Glomerular visceral epithelial cell (primary cell): ENCODE measurements at regions not wholly inside any gene's neighbourhood (a gene's known extent, or its start where the extent isn't known, plus 50 kb on each side); places are given as distances from the start of the nearest gene placed in this dataset.
"Not testable (repeated sequence)": the region's sequence is repeated elsewhere in the genome, so short reads cannot be mapped to it uniquely, and the experiment has no call there.

Source experiments
- DNase-seq: peaks from one replicate; pipeline ENCODE4 v3.0.0-alpha.2; 2016; ENCODE audit errors: extremely low spot score

GRCh38 chr4:111031001-111031579, 408.2 kb upstream of the PITX2 start:
- no peak for DNase-seq

GRCh38 chr4:111031596-111031995, 408.7 kb upstream of the PITX2 start:
- DNase-seq = no peak

- DNase-seq = no peak
Measured at GRCh38 chr4:111037591-111038360, 414.9 kb upstream of the PITX2 start.

GRCh38 chr4:111040904-111041303, 418.0 kb upstream of the PITX2 start:
- DNase-seq = no peak

- DNase-seq = no peak
Measured at GRCh38 chr4:111043286-111043685, 420.4 kb upstream of the PITX2 start.

- no peak for DNase-seq
Measured at GRCh38 chr4:111045992-111046391, 423.1 kb upstream of the PITX2 start.

GRCh38 chr4:111046811-111047210, 423.9 kb upstream of the PITX2 start:
- DNase-seq = peak; percentile 83

GRCh38 chr4:111048316-111048715, 425.4 kb upstream of the PITX2 start:
- DNase-seq = peak; percentile 70

GRCh38 chr4:111064342-111064993, 441.6 kb upstream of the PITX2 start:
- peak; percentile 99 for DNase-seq

GRCh38 chr4:111066001-111066400, 443.1 kb upstream of the PITX2 start:
- DNase-seq = peak; percentile 71

- peak; percentile 25 for DNase-seq
Measured at GRCh38 chr4:111066447-111066846, 443.6 kb upstream of the PITX2 start.

- peak; percentile 63 for DNase-seq
Measured at GRCh38 chr4:111066887-111067286, 444.0 kb upstream of the PITX2 start.

GRCh38 chr4:111068883-111069282, 446.0 kb upstream of the PITX2 start:
- DNase-seq = no peak

- no peak for DNase-seq
Measured at GRCh38 chr4:111070390-111070789, 447.5 kb upstream of the PITX2 start.

- no peak for DNase-seq
Measured at GRCh38 chr4:111074523-111075114, 451.7 kb upstream of the PITX2 start.

- not testable (repeated sequence) for DNase-seq
Measured at GRCh38 chr4:111076299-111076698, 453.4 kb upstream of the PITX2 start.

- DNase-seq = no peak
Measured at GRCh38 chr4:111108153-111108552, 485.3 kb upstream of the PITX2 start.

GRCh38 chr4:111113591-111113990, 490.7 kb upstream of the PITX2 start:
- DNase-seq = no peak

- DNase-seq = no peak
Measured at GRCh38 chr4:111115881-111116280, 493.0 kb upstream of the PITX2 start.

GRCh38 chr4:111120191-111120590, 497.3 kb upstream of the PITX2 start:
- DNase-seq = no peak

- no peak for DNase-seq
Measured at GRCh38 chr4:111126340-111126739, 503.5 kb upstream of the PITX2 start.

GRCh38 chr4:111127841-111128240, 505.0 kb upstream of the PITX2 start:
- no peak for DNase-seq

GRCh38 chr4:111128327-111128726, 505.4 kb upstream of the PITX2 start:
- DNase-seq = no peak
